Jurkat, Clone E6-1 (cell line): ENCODE measurements at regions not wholly inside any gene's neighbourhood (a gene's known extent, or its start where the extent isn't known, plus 50 kb on each side); places are given as distances from the start of the nearest gene placed in this dataset.
A peak's percentile ranks its signal among the peaks of the same experiment; 100 is the strongest.
"Not testable (repeated sequence)": the region's sequence is repeated elsewhere in the genome, so short reads cannot be mapped to it uniquely, and the experiment has no call there.

Experiments
- DNase-seq: peaks from one replicate; pipeline ENCODE4 v3.0.0-alpha.2; 2011; ENCODE audit warnings: low read depth, low spot score
- H3K4me3 ChIP-seq: 2 replicates; pipeline ENCODE4 v1.5.1; 2011; ENCODE audit warnings: mild to moderate bottlenecking, low read length, control low read depth, moderate library complexity

GRCh38 chr12:59115526-59115925, 195.2 kb upstream of the LRIG3 start:
- DNase-seq = no peak
- H3K4me3 ChIP-seq = no peak overlapping the region

- peak; percentile 82 for DNase-seq
- H3K4me3 ChIP-seq = no peak overlapping the region
These were observed 193.7 kb upstream of the LRIG3 start for GRCh38 chr12:59113831-59114615.

GRCh38 chr12:59111851-59112250, 191.5 kb upstream of the LRIG3 start:
- no peak overlapping the region for H3K4me3 ChIP-seq
- no peak for DNase-seq

GRCh38 chr12:59108516-59108915, 188.2 kb upstream of the LRIG3 start:
- H3K4me3 ChIP-seq, DNase-seq: not testable (repeated sequence)

GRCh38 chr12:59100585-59100984, 180.3 kb upstream of the LRIG3 start:
- H3K4me3 ChIP-seq = no peak overlapping the region
- DNase-seq = no peak

GRCh38 chr12:59097876-59098275, 177.6 kb upstream of the LRIG3 start:
- H3K4me3 ChIP-seq = no peak overlapping the region
- DNase-seq = no peak

- no peak overlapping the region for H3K4me3 ChIP-seq
- DNase-seq = no peak
These were observed 175.9 kb upstream of the LRIG3 start for GRCh38 chr12:59096246-59096645.

GRCh38 chr12:59093073-59093772, 172.9 kb upstream of the LRIG3 start:
- no peak for DNase-seq
- H3K4me3 ChIP-seq = no peak overlapping the region

GRCh38 chr12:59088673-59089072, 168.4 kb upstream of the LRIG3 start:
- no peak overlapping the region for H3K4me3 ChIP-seq
- no peak for DNase-seq

GRCh38 chr12:59087691-59088090, 167.4 kb upstream of the LRIG3 start:
- DNase-seq = no peak
- H3K4me3 ChIP-seq = no peak overlapping the region

- no peak overlapping the region for H3K4me3 ChIP-seq
- DNase-seq = no peak
These were observed 166.9 kb upstream of the LRIG3 start for GRCh38 chr12:59087077-59087673.

GRCh38 chr12:59086126-59086525, 165.8 kb upstream of the LRIG3 start:
- no peak for DNase-seq
- H3K4me3 ChIP-seq = no peak overlapping the region

- H3K4me3 ChIP-seq = no peak overlapping the region
- DNase-seq = no peak
These were observed 165.4 kb upstream of the LRIG3 start for GRCh38 chr12:59085690-59086089.

GRCh38 chr12:59084511-59085375, 164.4 kb upstream of the LRIG3 start:
- DNase-seq = no peak
- no peak overlapping the region for H3K4me3 ChIP-seq

GRCh38 chr12:59082952-59083351, 162.6 kb upstream of the LRIG3 start:
- DNase-seq = no peak
- no peak overlapping the region for H3K4me3 ChIP-seq

GRCh38 chr12:59080101-59080500, 159.8 kb upstream of the LRIG3 start:
- no peak for DNase-seq

GRCh38 chr12:59079472-59079871, 159.2 kb upstream of the LRIG3 start:
- no peak for DNase-seq

More at GRCh38 chr12:59080101-59080500, 159.8 kb upstream of the LRIG3 start:
- H3K4me3 ChIP-seq = no peak overlapping the region

GRCh38 chr12:59079002-59079401, 158.7 kb upstream of the LRIG3 start:
- no peak for DNase-seq
- H3K4me3 ChIP-seq = no peak overlapping the region

More at GRCh38 chr12:59079472-59079871, 159.2 kb upstream of the LRIG3 start:
- H3K4me3 ChIP-seq = no peak overlapping the region
